BJ (cell line): ENCODE measurements at regions not wholly inside any gene's neighbourhood (a gene's known extent, or its start where the extent isn't known, plus 50 kb on each side); places are given as distances from the start of the nearest gene placed in this dataset.
"Not testable (repeated sequence)": the region's sequence is repeated elsewhere in the genome, so short reads cannot be mapped to it uniquely, and the experiment has no call there.

Source experiments
- CTCF ChIA-PET: fragments of 350-600 bp; formaldehyde crosslinking; extraction: SDS; loops from one replicate; lab custom pipeline; 2021; ENCODE audit warnings: antibody characterized with exemption, inconsistent platforms; lab: Yijun Ruan, JAX
- POLR2A ChIA-PET: fragments of 300-600 bp; sonication (Branson Sonifier 250); formaldehyde crosslinking; extraction: SDS; loops from one replicate; lab custom pipeline; 2021; ENCODE audit warnings: antibody characterized with exemption; lab: Charles Lee
- DNase-seq: peaks from one replicate; pipeline ENCODE4 v3.0.0-alpha.2; 2011; ENCODE audit warnings: low read depth
- H3K27me3 ChIP-seq: 2 replicates; pipeline ENCODE4 v1.6.0; 2011; ENCODE audit warnings: low read length; ENCODE audit not compliant: control insufficient read depth, insufficient read depth
- H3K36me3 ChIP-seq: 2 replicates; pipeline ENCODE4 v1.5.1; 2011; ENCODE audit warnings: low read length; ENCODE audit not compliant: control insufficient read depth, insufficient read depth
- H3K4me3 ChIP-seq: 2 replicates; pipeline ENCODE4 v1.5.1; 2011; ENCODE audit warnings: low read depth, mild to moderate bottlenecking, control low read depth, low read length
- TF ChIP-seq, protein P1 (sequence below): IDR thresholded peaks from 2 replicates; pipeline ENCODE4 v1.5.1; 2011; ENCODE audit warnings: low read depth, mild to moderate bottlenecking, control low read depth, inconsistent platforms, low read length, moderate library complexity; ENCODE audit not compliant: insufficient read depth

GRCh38 chr6:1170794-1171193, 141.1 kb upstream of the FOXQ1 start:
- ChIA-PET CTCF (no interaction called here), POLR2A (no interaction called here)
- Histone ChIP-seq H3K36me3 (no peaks in the 10 kb centered on the region), H3K4me3 (no peak overlapping the region), H3K27me3 (no peaks in the 10 kb centered on the region)
- TF ChIP-seq, protein P1, sequence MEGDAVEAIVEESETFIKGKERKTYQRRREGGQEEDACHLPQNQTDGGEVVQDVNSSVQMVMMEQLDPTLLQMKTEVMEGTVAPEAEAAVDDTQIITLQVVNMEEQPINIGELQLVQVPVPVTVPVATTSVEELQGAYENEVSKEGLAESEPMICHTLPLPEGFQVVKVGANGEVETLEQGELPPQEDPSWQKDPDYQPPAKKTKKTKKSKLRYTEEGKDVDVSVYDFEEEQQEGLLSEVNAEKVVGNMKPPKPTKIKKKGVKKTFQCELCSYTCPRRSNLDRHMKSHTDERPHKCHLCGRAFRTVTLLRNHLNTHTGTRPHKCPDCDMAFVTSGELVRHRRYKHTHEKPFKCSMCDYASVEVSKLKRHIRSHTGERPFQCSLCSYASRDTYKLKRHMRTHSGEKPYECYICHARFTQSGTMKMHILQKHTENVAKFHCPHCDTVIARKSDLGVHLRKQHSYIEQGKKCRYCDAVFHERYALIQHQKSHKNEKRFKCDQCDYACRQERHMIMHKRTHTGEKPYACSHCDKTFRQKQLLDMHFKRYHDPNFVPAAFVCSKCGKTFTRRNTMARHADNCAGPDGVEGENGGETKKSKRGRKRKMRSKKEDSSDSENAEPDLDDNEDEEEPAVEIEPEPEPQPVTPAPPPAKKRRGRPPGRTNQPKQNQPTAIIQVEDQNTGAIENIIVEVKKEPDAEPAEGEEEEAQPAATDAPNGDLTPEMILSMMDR = no peak
- DNase-seq = no peak

GRCh38 chr6:1164600-1164999, 147.3 kb upstream of the FOXQ1 start:
- POLR2A ChIA-PET = interaction anchor here (0.6 to 0.9 kb wide), 2 partner anchors 14 to 148 kb away, joined by 3 to 4 read pairs; no protein-coding TSS in a partner anchor
- Histone ChIP-seq H3K4me3 (no peak overlapping the region), H3K36me3 (no peaks in the 10 kb centered on the region), H3K27me3 (peaks cover 3% of the 10 kb centered on the region; the same call in 1 of the 2 replicates)
- TF ChIP-seq, protein P1 = no peak
- no peak for DNase-seq
- CTCF ChIA-PET = interaction anchor here (1.7 kb wide), 1 partner anchor 12 kb away, joined by 7 read pairs; no protein-coding TSS in a partner anchor

- TF ChIP-seq, protein P1 = no peak
- no peak for DNase-seq
- Histone ChIP-seq H3K27me3 (peaks cover 3% of the 10 kb centered on the region; the same call in 1 of the 2 replicates), H3K4me3 (no peak overlapping the region), H3K36me3 (no peaks in the 10 kb centered on the region)
- POLR2A ChIA-PET = interaction anchor here (0.9 kb wide), 1 partner anchor 13 kb away, joined by 4 read pairs; no protein-coding TSS in a partner anchor
- CTCF ChIA-PET = no interaction called here
Measured at GRCh38 chr6:1163501-1163900, 148.4 kb upstream of the FOXQ1 start.

- Histone ChIP-seq H3K4me3 (no peak overlapping the region), H3K36me3 (no peaks in the 10 kb centered on the region), H3K27me3 (peaks cover 3% of the 10 kb centered on the region; the same call in 1 of the 2 replicates)
- CTCF ChIA-PET = no interaction called here
- POLR2A ChIA-PET = no interaction called here
- DNase-seq = no peak
- TF ChIP-seq, protein P1 = no peak
Measured at GRCh38 chr6:1162367-1163275, 149.3 kb upstream of the FOXQ1 start.

- DNase-seq, H3K36me3 ChIP-seq, H3K27me3 ChIP-seq, H3K4me3 ChIP-seq, POLR2A ChIA-PET, CTCF ChIA-PET: not testable (repeated sequence)
Measured at GRCh38 chr6:1156411-1156810, 155.5 kb upstream of the FOXQ1 start.
